ENCODE measurements at regions not wholly inside any gene's neighbourhood (a gene's known extent, or its start where the extent isn't known, plus 50 kb on each side); places are given as distances from the start of the nearest gene placed in this dataset.
A peak's percentile ranks its signal among the peaks of the same experiment; 100 is the strongest.
"Not testable (repeated sequence)": the region's sequence is repeated elsewhere in the genome, so short reads cannot be mapped to it uniquely, and the experiment has no call there.

- no peak for DNase-seq (ENCODE audit: low read depth)
Measured at GRCh38 chr2:236774171-236774570, 204.5 kb downstream of the ACKR3 start.

GRCh38 chr2:236775511-236775910 lies 205.9 kb downstream of the ACKR3 start:
- DNase-seq (ENCODE audit: low read depth): no peak

- DNase-seq (ENCODE audit: low read depth): no peak
Measured at GRCh38 chr2:236776206-236776605, 206.6 kb downstream of the ACKR3 start.

GRCh38 chr2:236776695-236777251 lies 207.1 kb downstream of the ACKR3 start:
- peak; percentile 48 for DNase-seq (ENCODE audit: low read depth)

- no peak for DNase-seq (ENCODE audit: low read depth)
Measured at GRCh38 chr2:236777408-236777807, 207.8 kb downstream of the ACKR3 start.

- DNase-seq (ENCODE audit: low read depth): no peak
Measured at GRCh38 chr2:236781933-236782816, 212.6 kb downstream of the ACKR3 start.

- no peak for DNase-seq (ENCODE audit: low read depth)
Measured at GRCh38 chr2:236782938-236783337, 213.3 kb downstream of the ACKR3 start.

- no peak for DNase-seq (ENCODE audit: low read depth)
Measured at GRCh38 chr2:236783417-236784020, 213.9 kb downstream of the ACKR3 start.

GRCh38 chr2:236785611-236786057 lies 216.0 kb downstream of the ACKR3 start:
- DNase-seq (ENCODE audit: low read depth): no peak

- DNase-seq (ENCODE audit: low read depth): no peak
Measured at GRCh38 chr2:236786751-236787150, 217.1 kb downstream of the ACKR3 start.

GRCh38 chr2:236787376-236787775 lies 217.8 kb downstream of the ACKR3 start:
- not testable (repeated sequence) for DNase-seq (ENCODE audit: low read depth)

- DNase-seq (ENCODE audit: low read depth): no peak
Measured at GRCh38 chr2:236787885-236788284, 218.3 kb downstream of the ACKR3 start.

GRCh38 chr2:236790963-236791362 lies 221.3 kb downstream of the ACKR3 start:
- DNase-seq (ENCODE audit: low read depth): no peak

- no peak for DNase-seq (ENCODE audit: low read depth)
Measured at GRCh38 chr2:236793023-236794011, 223.7 kb downstream of the ACKR3 start.

GRCh38 chr2:236794176-236794957 lies 224.7 kb downstream of the ACKR3 start:
- DNase-seq (ENCODE audit: low read depth): peak; percentile 5

GRCh38 chr2:236795169-236795860 lies 225.7 kb downstream of the ACKR3 start:
- DNase-seq (ENCODE audit: low read depth): no peak

- DNase-seq (ENCODE audit: low read depth): no peak
Measured at GRCh38 chr2:236795861-236796219, 226.2 kb downstream of the ACKR3 start.

GRCh38 chr2:236796236-236796635 lies 226.6 kb downstream of the ACKR3 start:
- no peak for DNase-seq (ENCODE audit: low read depth)

- DNase-seq (ENCODE audit: low read depth): no peak
Measured at GRCh38 chr2:236797411-236797810, 227.8 kb downstream of the ACKR3 start.

GRCh38 chr2:236798491-236798890 lies 228.9 kb downstream of the ACKR3 start:
- no peak for DNase-seq (ENCODE audit: low read depth)
